ENCODE measurements at regions not wholly inside any gene's neighbourhood (a gene's known extent, or its start where the extent isn't known, plus 50 kb on each side); places are given as distances from the start of the nearest gene placed in this dataset.
"Not testable (repeated sequence)": the region's sequence is repeated elsewhere in the genome, so short reads cannot be mapped to it uniquely, and the experiment has no call there.

GRCh38 chr16:22705799-22706198 is 108.2 kb upstream of the HS3ST2 start:
- DNase-seq (ENCODE audit: extremely low read depth, low read depth, low spot score) = no peak

DNA sequence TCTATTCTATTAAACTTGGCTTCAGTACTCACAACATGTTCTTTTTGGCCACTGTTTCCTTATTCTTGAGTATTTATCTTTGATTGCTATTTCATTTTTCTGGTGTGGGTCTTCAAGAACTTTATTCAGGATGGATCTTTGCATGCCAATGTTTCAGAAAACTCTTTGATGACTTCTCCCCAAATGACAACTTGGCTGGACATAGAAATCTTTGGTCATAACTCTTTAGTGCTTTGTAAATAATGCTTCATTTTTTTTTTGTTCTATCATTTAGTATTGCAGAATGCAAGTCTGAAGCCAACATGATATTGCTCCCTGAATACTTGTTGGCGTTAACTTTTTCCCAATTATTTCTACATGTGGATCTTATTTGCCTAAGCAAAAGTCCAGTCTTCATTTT is 103.6 kb upstream of the HS3ST2 start:
- DNase-seq (ENCODE audit: extremely low read depth, low read depth, low spot score) = no peak

GRCh38 chr16:22711847-22712246 is 102.1 kb upstream of the HS3ST2 start:
- DNase-seq (ENCODE audit: extremely low read depth, low read depth, low spot score) = no peak

- no peak for DNase-seq (ENCODE audit: extremely low read depth, low read depth, low spot score)
Observed at GRCh38 chr16:22712471-22712870, 101.5 kb upstream of the HS3ST2 start.

- not testable (repeated sequence) for DNase-seq (ENCODE audit: extremely low read depth, low read depth, low spot score)
Observed at GRCh38 chr16:22718598-22718997, 95.4 kb upstream of the HS3ST2 start.

- DNase-seq (ENCODE audit: extremely low read depth, low read depth, low spot score) = no peak
Observed at GRCh38 chr16:22719945-22720344, 94.0 kb upstream of the HS3ST2 start.

DNA sequence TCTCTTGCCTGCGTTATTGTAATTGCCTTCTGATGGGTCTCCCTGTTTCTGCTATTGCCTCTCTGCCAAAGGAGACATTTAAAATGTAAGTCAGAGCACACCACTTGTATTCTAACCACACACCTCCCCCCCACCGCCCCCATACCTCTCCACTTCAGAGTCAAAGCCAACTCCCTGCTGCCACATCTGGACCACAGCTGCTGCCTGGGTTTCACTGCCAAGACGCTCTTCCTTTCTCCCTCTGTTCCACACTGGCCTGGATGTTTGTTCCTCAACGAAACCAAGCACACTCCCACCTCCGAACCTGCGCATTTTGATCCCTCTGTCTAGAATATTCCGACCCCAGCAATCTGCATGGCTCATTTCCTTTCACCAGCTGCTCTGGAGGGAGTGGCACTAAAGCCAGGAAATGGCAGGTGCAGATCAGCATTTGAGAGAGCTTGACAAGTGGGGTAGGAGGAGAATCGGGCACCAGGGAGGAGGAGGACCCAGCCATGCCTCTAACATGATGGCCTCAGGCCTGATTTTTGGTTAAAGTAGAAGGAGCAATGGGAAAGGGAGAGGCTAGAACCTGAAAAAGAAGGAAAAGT is 92.4 kb upstream of the HS3ST2 start:
- no peak for DNase-seq (ENCODE audit: extremely low read depth, low read depth, low spot score)

GRCh38 chr16:22722551-22723541 is 91.1 kb upstream of the HS3ST2 start:
- DNase-seq (ENCODE audit: extremely low read depth, low read depth, low spot score) = not testable (repeated sequence)

DNA sequence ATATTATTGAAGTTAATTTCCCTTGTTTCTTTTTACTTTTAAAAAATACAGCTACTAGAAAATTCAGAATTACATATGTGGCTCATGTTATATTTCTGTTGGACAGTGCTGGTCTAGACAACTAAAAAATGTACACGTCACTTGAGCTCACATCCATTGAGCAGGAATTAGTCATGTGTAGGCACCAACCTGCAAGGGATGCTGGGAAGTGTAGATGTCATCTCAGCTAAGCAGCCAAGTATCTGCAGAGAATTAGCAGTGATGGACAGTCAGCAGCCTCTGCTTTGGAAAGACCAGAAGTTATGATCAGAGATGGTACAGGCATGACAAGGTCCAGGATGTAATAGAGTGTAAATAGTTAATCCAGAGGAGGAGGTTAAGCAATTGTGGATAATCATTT is 87.1 kb upstream of the HS3ST2 start:
- DNase-seq (ENCODE audit: extremely low read depth, low read depth, low spot score) = no peak

DNA sequence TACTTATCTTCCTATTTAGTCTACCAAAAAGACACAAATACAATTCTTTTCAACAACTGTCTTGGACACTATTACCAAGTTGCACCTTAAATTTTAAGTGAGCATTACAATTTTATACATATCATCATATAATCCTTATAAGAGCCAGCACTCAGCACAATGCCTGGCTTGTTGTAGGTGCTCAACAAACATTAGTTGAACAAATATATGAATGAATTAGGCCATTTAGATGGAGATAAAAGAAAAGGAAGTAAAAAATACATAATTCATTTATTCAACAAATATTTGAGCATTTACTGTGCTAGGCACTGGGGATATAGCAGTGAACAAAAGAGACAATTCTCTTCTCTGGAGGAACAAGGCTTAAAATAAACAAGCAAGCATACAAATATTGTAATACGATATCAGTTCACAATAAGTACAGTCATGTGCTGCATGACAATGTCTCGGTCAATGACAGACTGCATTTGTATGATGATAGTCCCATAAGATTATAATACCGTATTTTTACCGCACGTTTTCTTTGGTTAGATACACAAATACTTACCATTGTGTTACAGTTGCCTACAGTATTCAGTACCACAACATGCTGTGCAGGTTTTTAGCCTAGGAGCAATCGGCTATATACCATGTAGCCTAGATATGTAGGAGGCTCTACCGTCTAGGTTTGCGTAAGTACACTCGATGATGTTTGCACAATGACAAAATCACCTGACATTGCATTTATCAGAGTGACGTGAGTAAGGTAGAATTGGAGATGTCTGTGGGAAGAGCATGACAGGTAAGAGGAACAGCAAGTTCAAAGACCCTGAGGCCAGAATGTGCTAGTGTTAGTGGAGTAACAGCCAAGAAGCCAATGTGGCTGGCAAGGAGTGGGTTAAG is 86.4 kb upstream of the HS3ST2 start:
- DNase-seq (ENCODE audit: extremely low read depth, low read depth, low spot score) = no peak

GRCh38 chr16:22728167-22728836 is 85.7 kb upstream of the HS3ST2 start:
- DNase-seq (ENCODE audit: extremely low read depth, low read depth, low spot score) = no peak

DNA sequence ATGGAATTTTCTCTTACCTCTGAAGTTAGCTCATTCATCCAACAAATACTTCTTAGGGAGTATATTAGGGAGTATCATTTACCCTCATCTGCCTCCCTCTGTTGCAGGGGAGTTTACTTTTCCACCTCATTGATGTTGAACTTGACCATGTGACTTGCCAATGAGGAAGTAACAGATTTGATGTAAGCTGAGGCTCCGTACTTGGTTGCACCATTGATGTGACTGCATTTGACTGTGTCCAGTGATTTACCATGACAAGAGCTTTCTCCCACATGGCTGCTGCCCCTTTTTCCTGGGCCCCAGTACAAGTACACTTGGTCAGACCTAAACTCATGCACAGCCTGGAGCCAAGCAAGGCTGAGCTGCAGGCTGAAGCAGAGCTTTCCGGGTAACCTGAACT is 81.6 kb upstream of the HS3ST2 start:
- DNase-seq (ENCODE audit: extremely low read depth, low read depth, low spot score) = no peak

- no peak for DNase-seq (ENCODE audit: extremely low read depth, low read depth, low spot score)
Observed at GRCh38 chr16:22732959-22733358, 81.0 kb upstream of the HS3ST2 start.

GRCh38 chr16:22734368-22734767 is 79.6 kb upstream of the HS3ST2 start:
- no peak for DNase-seq (ENCODE audit: extremely low read depth, low read depth, low spot score)

DNA sequence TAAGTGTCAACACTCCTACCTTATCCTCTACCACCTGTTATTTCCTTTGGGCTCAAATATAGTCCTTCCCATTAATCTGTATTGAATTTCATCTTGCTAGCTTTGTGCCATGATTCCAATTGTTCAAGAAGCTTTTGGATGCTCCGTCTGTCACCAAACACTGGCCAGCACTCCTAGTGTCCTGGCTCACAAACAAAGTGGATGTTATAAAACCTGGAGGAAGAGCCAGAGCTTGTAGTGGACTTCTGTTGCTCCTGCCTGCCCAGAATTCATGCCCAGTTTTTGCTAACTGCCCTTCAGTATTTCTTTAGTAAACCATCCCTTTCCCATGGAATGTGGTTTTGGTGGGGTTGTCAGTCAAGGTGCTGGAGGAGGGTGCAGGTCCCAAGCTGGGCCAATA is 77.2 kb upstream of the HS3ST2 start:
- DNase-seq (ENCODE audit: extremely low read depth, low read depth, low spot score) = no peak

- DNase-seq (ENCODE audit: extremely low read depth, low read depth, low spot score) = no peak
Observed at GRCh38 chr16:22739077-22739476, 74.9 kb upstream of the HS3ST2 start.

- DNase-seq (ENCODE audit: extremely low read depth, low read depth, low spot score) = no peak
Observed at GRCh38 chr16:22743401-22743800, 70.6 kb upstream of the HS3ST2 start.

- DNase-seq (ENCODE audit: extremely low read depth, low read depth, low spot score) = no peak
Observed at GRCh38 chr16:22751104-22751667, 62.8 kb upstream of the HS3ST2 start.

- no peak for DNase-seq (ENCODE audit: extremely low read depth, low read depth, low spot score)
Observed at GRCh38 chr16:22751685-22752084, 62.3 kb upstream of the HS3ST2 start.

DNA sequence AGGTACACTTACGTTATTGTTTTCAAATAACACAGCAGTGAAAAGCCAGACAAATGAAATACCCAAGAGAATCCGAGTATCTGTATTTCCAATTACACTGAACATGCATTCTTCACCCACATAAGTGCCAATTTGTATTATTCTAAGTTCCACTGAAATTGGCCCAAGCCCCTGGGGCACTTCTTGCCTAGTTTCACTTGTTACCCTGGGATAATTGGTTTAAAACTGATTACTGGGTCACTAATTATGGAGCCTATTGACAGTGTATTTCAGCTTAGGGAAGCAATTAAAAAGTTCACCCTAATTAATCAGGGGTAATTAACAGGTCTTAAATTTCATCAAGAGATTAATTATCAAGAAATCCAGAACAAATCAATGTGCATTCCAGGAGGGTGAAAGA is 60.5 kb upstream of the HS3ST2 start:
- DNase-seq (ENCODE audit: extremely low read depth, low read depth, low spot score) = no peak
